Heart left ventricle (tissue), 16 donors: ENCODE measurements at regions not wholly inside any gene's neighbourhood (a gene's known extent, or its start where the extent isn't known, plus 50 kb on each side); places are given as distances from the start of the nearest gene placed in this dataset.

Experiments
- ATAC-seq, 4 donors: fragments of 200-7000 bp; cut with Tn5 transposase; one replicate each; pipeline ENCODE4 v1.9.1; 2020 to 2022; ENCODE audit warnings: moderate library complexity in 4 of 4, mild to moderate bottlenecking in 3 of 4, moderate number of reproducible peaks in 1 of 4
- DNase-seq, 5 donors: peaks; one replicate each; pipeline ENCODE4 v3.0.0-alpha.2; 2020
- H3K27ac ChIP-seq, 12 donors: fragments of 200-600 bp; sonication (generic) in 4 of 12; one replicate each; pipeline versions ENCODE4 v1.5.0 to v1.8.0; 2016 to 2022; ENCODE audit warnings: mild to moderate bottlenecking in 2 of 12
- H3K27me3 ChIP-seq, 9 donors: fragments of 200-600 bp; sonication (generic) in 2 of 9; one replicate each; pipeline versions ENCODE4 v1.5.1 to v1.8.0; 2016 to 2022; ENCODE audit warnings: mild to moderate bottlenecking in 3 of 9
- H3K36me3 ChIP-seq, 9 donors: fragments of 200-600 bp; sonication (generic) in 2 of 9; one replicate each; pipeline versions ENCODE4 v1.5.0 to v1.8.0; 2018 to 2022; ENCODE audit warnings: mild to moderate bottlenecking in 2 of 9
- H3K4me1 ChIP-seq, 12 donors: fragments of 200-600 bp; sonication (generic) in 4 of 12; one replicate each; pipeline versions ENCODE4 v1.5.0 to v1.8.0; 2016 to 2022; ENCODE audit warnings: mild to moderate bottlenecking in 3 of 12
- H3K4me3 ChIP-seq, 12 donors: fragments of 200-600 bp; sonication (generic) in 4 of 12; one replicate each; pipeline versions ENCODE4 v1.5.0 to v1.8.0; 2017 to 2022; ENCODE audit warnings: mild to moderate bottlenecking in 9 of 12, moderate library complexity in 4 of 12
- H3K9me3 ChIP-seq, 12 donors: fragments of 200-600 bp; sonication (generic) in 4 of 12; one replicate each; pipeline versions ENCODE4 v1.5.0 to v1.8.0; 2016 to 2022; ENCODE audit warnings: mild to moderate bottlenecking in 1 of 12
- POLR2A ChIP-seq, 2 donors: fragments of 450-650 bp; IDR thresholded peaks; one replicate each; pipeline ENCODE4 v1.6.1; 2017; ENCODE audit warnings: antibody characterized with exemption in 2 of 2, mild to moderate bottlenecking in 2 of 2, moderate library complexity in 2 of 2
- WGBS, 4 donors: extraction: QIAGEN DNeasy Blood & Tissue Kit in 2 of 4; methylation state at CpG; one replicate each; pipeline versions ENCODE4 v1.1.5 to v1.1.7; 2013 to 2018; 5-methylcytosine and 5-hydroxymethylcytosine counted together
- intact Hi-C, 10 donors: fragments of 100-400 bp; cut with DNase I; formaldehyde crosslinking; loops; one replicate each; pipeline versions ENCODE4 v1.11.1 to v1.14.2; 2022
- TF ChIP-seq, protein P1 (sequence below), 12 donors: fragments of 200-600 bp; sonication (generic) in 4 of 12; IDR thresholded peaks; one replicate each; pipeline versions ENCODE4 v1.5.0 to v1.8.0; 2018 to 2022; ENCODE audit warnings: antibody characterized with exemption in 12 of 12, mild to moderate bottlenecking in 5 of 12
- donor health status: ischemic (EF 13 %, LVEDD 7.1; RV severe dilation, severe dysfunction).
- donor health status: healthy with polysubstance abuse.
- donor health status: DM: no; HTN: yes; CAD: no.
- donor health status: DM: no; HTN: no; CAD: no.
- donor health status: ischemic (EF 25% LVEDD 6.9; RV normal size, moderate dysfunction).
- donor health status: ischemic (EF 25% LVEDD 5.7; RV mildly dilated, moderate dysfunction).
- donor health status: healthy.
- donor health status: DM: yes; HTN: yes; CAD: no.
- donor health status: ischemic (EF 35%, LVEDD 5.7; RV mildly dilated, moderate dysfunction).
- donor health status: nonischemic (EF 11% LVEDD 7.7; RV severe dilation, severe dysfunction).
- donor health status: DM: yes; HTN: yes; CAD: no.
- donor health status: PGD.
- donor health status: ischemic (EF 29% LVEDD 5.4; RV normal size, mild dysfunction).
- donor health status: nonischemic (EF 23%, LVEDD 6.1; RV moderate dilation, normal function).

DNA sequence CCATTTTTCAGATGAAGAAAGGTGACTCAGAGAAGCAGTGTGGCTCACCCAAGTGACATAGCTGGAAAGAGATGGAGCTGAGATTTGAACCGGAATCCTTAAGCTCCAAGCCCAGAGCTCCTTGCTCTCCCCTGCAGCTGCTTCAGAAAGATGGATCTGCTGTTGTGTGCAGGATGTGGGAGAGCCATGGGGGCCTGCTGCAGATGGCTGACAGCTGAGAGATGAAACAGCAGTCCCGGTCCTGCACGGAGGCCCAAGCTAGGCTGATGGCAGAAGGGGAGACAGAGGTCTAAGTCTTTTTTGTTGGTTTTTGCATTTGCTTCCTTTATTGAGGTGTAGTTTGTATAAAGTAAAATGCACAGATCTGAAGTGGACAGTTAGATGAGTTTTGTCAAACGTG, 69.8 kb upstream of the FOXP4 start:
- intact Hi-C loops, result no loop called here
- Histone ChIP-seq H3K36me3 (no peaks in the 10 kb centered on the region), H3K27me3 (peaks cover 0 to 13% (median 0%) of the 10 kb centered on the region in 9 donors), H3K27ac (no peak overlapping the region), H3K4me1 (peaks cover 0 to 7% (median 0%) of the 10 kb centered on the region in 12 donors), H3K9me3 (no peaks in the 10 kb centered on the region), H3K4me3 (no peak overlapping the region)
- 42 to 65% (median 63%) methylated on average over 4 of the region's 4 CpGs for WGBS, 4 donors
- DNase-seq (no peak), ATAC-seq (no peak)
- TF ChIP-seq POLR2A (IDR thresholded peaks at IDR 0.05), result no peak
- TF ChIP-seq, protein P1, sequence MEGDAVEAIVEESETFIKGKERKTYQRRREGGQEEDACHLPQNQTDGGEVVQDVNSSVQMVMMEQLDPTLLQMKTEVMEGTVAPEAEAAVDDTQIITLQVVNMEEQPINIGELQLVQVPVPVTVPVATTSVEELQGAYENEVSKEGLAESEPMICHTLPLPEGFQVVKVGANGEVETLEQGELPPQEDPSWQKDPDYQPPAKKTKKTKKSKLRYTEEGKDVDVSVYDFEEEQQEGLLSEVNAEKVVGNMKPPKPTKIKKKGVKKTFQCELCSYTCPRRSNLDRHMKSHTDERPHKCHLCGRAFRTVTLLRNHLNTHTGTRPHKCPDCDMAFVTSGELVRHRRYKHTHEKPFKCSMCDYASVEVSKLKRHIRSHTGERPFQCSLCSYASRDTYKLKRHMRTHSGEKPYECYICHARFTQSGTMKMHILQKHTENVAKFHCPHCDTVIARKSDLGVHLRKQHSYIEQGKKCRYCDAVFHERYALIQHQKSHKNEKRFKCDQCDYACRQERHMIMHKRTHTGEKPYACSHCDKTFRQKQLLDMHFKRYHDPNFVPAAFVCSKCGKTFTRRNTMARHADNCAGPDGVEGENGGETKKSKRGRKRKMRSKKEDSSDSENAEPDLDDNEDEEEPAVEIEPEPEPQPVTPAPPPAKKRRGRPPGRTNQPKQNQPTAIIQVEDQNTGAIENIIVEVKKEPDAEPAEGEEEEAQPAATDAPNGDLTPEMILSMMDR (IDR thresholded peaks at IDR 0.05), result no peak

DNA sequence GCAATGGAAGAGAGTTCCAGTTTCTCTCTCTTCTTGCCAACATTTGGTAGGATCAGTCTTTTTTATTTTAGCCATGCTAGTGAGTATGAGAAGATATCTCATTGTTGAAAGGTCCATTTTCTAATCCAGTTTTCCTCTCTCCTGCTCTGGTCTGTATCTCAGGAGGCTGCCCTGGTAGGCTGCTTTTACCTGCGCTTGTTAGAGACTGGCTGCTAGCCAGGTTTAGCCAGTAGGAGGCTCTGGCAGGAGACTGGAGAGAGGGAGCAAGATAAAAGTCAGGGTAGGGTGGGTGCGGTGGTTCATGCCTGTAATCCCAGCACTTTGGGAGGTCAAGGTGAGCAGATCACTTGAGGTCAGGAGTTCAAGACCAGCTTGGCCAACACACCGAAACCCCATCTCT, 68.6 kb upstream of the FOXP4 start:
- Histone ChIP-seq H3K9me3 (no peaks in the 10 kb centered on the region), H3K27ac (no peak overlapping the region), H3K36me3 (no peaks in the 10 kb centered on the region), H3K4me1 (peaks cover 0 to 4% (median 0%) of the 10 kb centered on the region in 12 donors), H3K4me3 (no peak overlapping the region), H3K27me3 (peaks cover 0 to 13% (median 0%) of the 10 kb centered on the region in 9 donors)
- DNase-seq, result no peak
- intact Hi-C loops, result no loop called here
- peak in 1 of 4 donors; percentile 34 for ATAC-seq
- 55 to 88% (median 60%) methylated on average over 3 of the region's 3 CpGs for WGBS, 4 donors
- no peak for TF ChIP-seq POLR2A (IDR thresholded peaks at IDR 0.05)
- TF ChIP-seq, protein P1 (IDR thresholded peaks at IDR 0.05), result no peak

DNA sequence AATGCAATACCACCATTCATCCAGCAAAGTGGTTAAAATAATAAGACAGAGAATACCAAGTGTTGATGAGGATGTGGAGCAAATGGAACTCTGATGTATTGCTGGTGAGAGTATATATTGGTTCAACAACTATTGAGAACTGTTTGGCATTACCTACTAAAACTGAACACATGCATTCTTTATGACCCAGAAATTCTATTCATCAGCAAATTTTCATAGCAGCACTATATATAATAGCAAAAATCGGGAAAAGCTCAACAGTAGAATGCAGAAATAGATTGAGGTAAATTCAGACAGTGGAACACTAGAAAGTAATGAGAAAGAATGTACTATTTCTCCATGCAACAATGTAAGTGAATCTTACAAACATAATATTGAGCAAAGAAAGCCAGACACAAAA, 62.2 kb upstream of the FOXP4 start:
- intact Hi-C loops, result no loop called here
- Histone ChIP-seq H3K27me3 (peaks cover 0 to 11% (median 0%) of the 10 kb centered on the region in 9 donors), H3K27ac (no peak overlapping the region), H3K36me3 (no peaks in the 10 kb centered on the region), H3K4me1 (peaks cover 0 to 5% (median 0%) of the 10 kb centered on the region in 12 donors), H3K9me3 (no peaks in the 10 kb centered on the region), H3K4me3 (no peak overlapping the region)
- DNase-seq, result no peak
- ATAC-seq, result no peak
- 77 to 86% (median 84%) methylated on average over 1 of the region's 1 CpG for WGBS, 4 donors
- TF ChIP-seq, protein P1 (IDR thresholded peaks at IDR 0.05), result no peak
- TF ChIP-seq POLR2A (IDR thresholded peaks at IDR 0.05), result no peak

DNA sequence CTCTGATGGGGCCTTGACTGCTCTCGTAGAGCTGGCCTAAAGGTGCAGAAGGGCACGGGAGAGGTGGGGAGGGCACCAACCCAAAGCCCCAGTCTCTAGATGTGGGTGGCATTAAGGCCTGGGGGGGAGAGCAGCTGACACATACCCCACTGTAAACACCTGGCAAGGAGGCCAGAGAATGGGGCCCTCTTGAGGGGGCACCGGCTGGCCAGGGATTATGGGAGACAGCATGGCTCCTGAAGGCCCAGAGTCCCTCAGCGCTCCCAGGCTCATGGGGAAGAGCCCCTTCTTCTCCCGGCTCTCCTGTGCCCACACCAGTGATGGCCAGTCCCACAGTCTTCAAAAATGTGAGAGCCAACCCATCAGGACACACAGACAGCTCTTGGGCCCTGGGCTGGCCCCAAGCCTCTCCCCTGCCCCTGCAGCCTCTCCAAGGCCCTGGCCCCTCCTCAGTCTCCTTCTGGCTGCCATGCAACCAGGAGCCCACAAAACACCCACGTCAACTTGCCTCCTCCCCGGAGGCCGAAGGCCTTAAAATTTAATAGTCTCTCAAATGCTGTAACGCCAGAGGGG, 58.2 kb upstream of the FOXP4 start:
- Histone ChIP-seq H3K4me1 (peaks cover 0 to 9% (median 1%) of the 10 kb centered on the region in 12 donors), H3K4me3 (no peak overlapping the region), H3K9me3 (no peaks in the 10 kb centered on the region), H3K27me3 (peaks cover 0 to 6% (median 0%) of the 10 kb centered on the region in 9 donors), H3K27ac (no peak overlapping the region), H3K36me3 (no peaks in the 10 kb centered on the region)
- DNase-seq, result no peak
- ATAC-seq, result no peak
- TF ChIP-seq, protein P1 (IDR thresholded peaks at IDR 0.05), result no peak
- no peak for TF ChIP-seq POLR2A (IDR thresholded peaks at IDR 0.05)
- intact Hi-C loops, result no loop called here
- whole genome bisulfite sequencing, 4 donors, result 80 to 88% (median 86%) methylated on average over 8 to 9 of the region's 9 CpGs
